Nephron (organoid): ENCODE measurements at regions not wholly inside any gene's neighbourhood (a gene's known extent, or its start where the extent isn't known, plus 50 kb on each side); places are given as distances from the start of the nearest gene placed in this dataset.
A peak's percentile ranks its signal among the peaks of the same experiment; 100 is the strongest.

ENCODE experiments used
- H3K27ac Mint-ChIP-seq, 3 experiments: 2 replicates each; pipeline ENCODE4 v1.8.0; 2020; ENCODE audit warnings: mixed read lengths in 3 of 3, mild to moderate bottlenecking in 2 of 3, moderate library complexity in 1 of 3
- H3K27me3 Mint-ChIP-seq: 2 replicates; pipeline ENCODE4 v1.8.0; 2021; ENCODE audit warnings: low read depth, mild to moderate bottlenecking, moderate library complexity, mixed read lengths
- H3K36me3 Mint-ChIP-seq: 2 replicates; pipeline ENCODE4 v1.8.0; 2020; ENCODE audit warnings: low read depth, mixed read lengths
- H3K4me1 Mint-ChIP-seq: 2 replicates; pipeline ENCODE4 v1.8.0; 2020; ENCODE audit warnings: mixed read lengths
- H3K4me3 Mint-ChIP-seq, 3 experiments: 2 replicates each; pipeline ENCODE4 v1.8.0; 2020; ENCODE audit warnings: mild to moderate bottlenecking in 3 of 3, mixed read lengths in 3 of 3, moderate library complexity in 2 of 3
- H3K9me3 Mint-ChIP-seq: 2 replicates; pipeline ENCODE4 v1.8.0; 2020; ENCODE audit warnings: mixed read lengths
- CTCF ChIP-seq, 3 experiments: fragments of 200-600 bp; sonication (generic); IDR thresholded peaks; one replicate each; pipeline ENCODE4 v1.5.0; 2021; ENCODE audit warnings: antibody characterized with exemption in 3 of 3; ENCODE audit not compliant: unreplicated experiment in 3 of 3

- H3K27me3 Mint-ChIP-seq, result no peaks in the 10 kb centered on the region
- H3K36me3 Mint-ChIP-seq, result no peaks in the 10 kb centered on the region
- H3K4me3 Mint-ChIP-seq, result peak overlapping the region in 1 of 3 experiments; percentile 9
- no peak for TF ChIP-seq CTCF (IDR thresholded peaks at IDR 0.05; ENCODE audit: unreplicated experiment in 3 of 3)
- H3K4me1 Mint-ChIP-seq, result peaks cover 26% of the 10 kb centered on the region
- H3K27ac Mint-ChIP-seq, result peak overlapping the region; percentile 18 to 81 (median 37)
- H3K9me3 Mint-ChIP-seq, result peaks cover under 1% of the 10 kb centered on the region
Observed at GRCh38 chr7:111639934-111640333, 77.6 kb upstream of the IMMP2L start.

DNA sequence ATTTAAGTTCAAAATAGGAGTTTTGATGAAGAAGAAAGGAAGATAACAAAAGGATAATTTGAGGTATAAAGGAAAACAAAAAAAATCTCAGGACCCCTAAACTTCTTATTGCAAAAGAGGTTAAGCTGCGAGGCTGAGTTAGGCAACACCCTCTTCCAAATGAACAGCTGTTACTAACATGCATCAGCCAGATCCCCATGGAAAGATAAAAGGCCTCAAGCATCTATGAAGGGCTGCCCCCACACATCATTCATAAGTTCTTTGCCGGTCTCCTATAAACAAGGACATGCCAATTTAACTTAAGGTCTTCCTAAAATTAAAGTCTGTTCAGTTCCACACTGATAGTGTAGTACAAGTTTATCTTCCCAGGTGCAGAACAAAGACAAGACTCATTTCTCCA lies 75.8 kb upstream of the IMMP2L start:
- Mint-ChIP-seq H3K27ac (peak overlapping the region in 2 of 3 experiments; percentile 1 to 37), H3K4me3 (no peak overlapping the region), H3K4me1 (peaks cover 26% of the 10 kb centered on the region), H3K27me3 (no peaks in the 10 kb centered on the region), H3K9me3 (no peaks in the 10 kb centered on the region), H3K36me3 (no peaks in the 10 kb centered on the region)
- no peak for TF ChIP-seq CTCF (IDR thresholded peaks at IDR 0.05; ENCODE audit: unreplicated experiment in 3 of 3)

DNA sequence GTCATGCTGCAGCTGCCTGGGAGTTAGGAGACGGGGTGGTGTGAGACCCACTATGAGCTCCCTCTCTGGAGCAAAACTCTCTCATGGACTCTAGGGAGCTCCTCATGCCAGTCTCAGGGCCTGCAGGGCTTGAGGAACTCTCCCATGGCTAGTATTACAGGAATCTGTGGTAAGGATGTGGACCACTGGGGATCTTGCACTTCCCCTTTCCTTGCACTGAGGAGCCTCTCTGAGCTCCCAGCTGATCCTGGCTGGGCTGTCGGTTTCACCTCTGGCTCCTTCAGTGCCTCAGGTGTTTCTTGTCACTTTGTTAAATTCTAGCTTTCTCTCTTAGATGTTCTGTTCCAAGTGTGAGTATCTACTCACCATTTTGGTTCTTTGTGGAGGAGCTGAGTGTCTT lies 71.6 kb upstream of the IMMP2L start:
- H3K9me3 Mint-ChIP-seq, result peaks cover 24% of the 10 kb centered on the region
- H3K27me3 Mint-ChIP-seq, result no peaks in the 10 kb centered on the region
- no peaks in the 10 kb centered on the region for H3K36me3 Mint-ChIP-seq
- no peak overlapping the region for H3K4me3 Mint-ChIP-seq
- H3K27ac Mint-ChIP-seq, result no peak overlapping the region
- peaks cover 16% of the 10 kb centered on the region for H3K4me1 Mint-ChIP-seq
- TF ChIP-seq CTCF (IDR thresholded peaks at IDR 0.05; ENCODE audit: unreplicated experiment in 3 of 3), result no peak

DNA sequence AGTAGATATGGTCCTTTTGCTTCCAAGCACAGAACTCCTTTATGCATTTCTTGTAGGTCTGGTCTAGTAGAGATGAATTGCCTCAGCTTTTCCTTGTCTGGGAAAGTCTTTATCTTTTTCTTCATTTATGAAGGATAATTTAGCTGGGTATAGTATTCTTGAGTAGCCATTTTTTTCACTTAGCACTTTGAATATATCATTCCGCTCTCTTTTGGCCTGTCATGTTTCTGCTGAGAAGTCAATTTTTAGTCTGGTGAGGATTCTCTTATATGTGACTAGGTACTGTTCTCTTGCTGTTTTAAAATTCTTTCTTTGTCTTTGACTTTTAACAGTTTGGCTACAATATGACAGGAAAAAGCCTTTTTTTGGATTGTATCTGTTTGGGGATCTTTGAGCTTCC lies 68.6 kb upstream of the IMMP2L start:
- TF ChIP-seq CTCF (IDR thresholded peaks at IDR 0.05; ENCODE audit: unreplicated experiment in 3 of 3), result no peak
- Mint-ChIP-seq H3K9me3 (peaks cover 26% of the 10 kb centered on the region), H3K4me1 (peaks cover 4% of the 10 kb centered on the region), H3K27me3 (no peaks in the 10 kb centered on the region), H3K4me3 (no peak overlapping the region), H3K27ac (no peak overlapping the region), H3K36me3 (no peaks in the 10 kb centered on the region)

DNA sequence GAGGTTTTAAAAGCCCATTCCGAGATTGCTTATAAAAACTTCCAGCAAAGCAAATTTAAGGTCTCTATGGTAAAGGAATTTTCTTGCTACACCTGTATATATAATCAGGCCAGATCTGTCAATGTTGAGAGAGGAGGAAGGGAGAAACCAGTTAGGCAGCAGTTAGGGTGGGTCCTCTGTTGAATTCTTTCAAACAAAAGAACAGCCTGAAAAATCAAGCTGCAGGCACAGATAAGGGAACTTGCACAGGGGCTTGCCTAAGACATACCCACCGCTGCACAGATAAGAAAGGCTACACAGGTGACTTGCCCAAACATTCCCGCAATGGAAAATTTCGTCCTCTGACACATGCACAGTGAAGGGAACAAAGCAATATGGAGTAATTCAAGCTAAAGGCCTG lies 59.8 kb upstream of the IMMP2L start:
- Mint-ChIP-seq H3K4me1 (no peaks in the 10 kb centered on the region), H3K4me3 (no peak overlapping the region), H3K9me3 (no peaks in the 10 kb centered on the region), H3K27me3 (no peaks in the 10 kb centered on the region), H3K36me3 (no peaks in the 10 kb centered on the region), H3K27ac (no peak overlapping the region)
- TF ChIP-seq CTCF (IDR thresholded peaks at IDR 0.05; ENCODE audit: unreplicated experiment in 3 of 3), result no peak
